SK-N-SH (cell line): ENCODE measurements at regions not wholly inside any gene's neighbourhood (a gene's known extent, or its start where the extent isn't known, plus 50 kb on each side); places are given as distances from the start of the nearest gene placed in this dataset.
A peak's percentile ranks its signal among the peaks of the same experiment; 100 is the strongest.

Experiments
- CTCF ChIA-PET: fragments of 300-600, 350-600 bp; formaldehyde crosslinking; extraction: SDS; loops from one replicate; lab custom pipeline; 2021; lab: Yijun Ruan, JAX
- POLR2A ChIA-PET: fragments of 350-600 bp; sonication (Branson Sonifier 250); formaldehyde crosslinking; extraction: SDS; loops from one replicate; lab custom pipeline; 2020; ENCODE audit warnings: antibody characterized with exemption, inconsistent platforms; lab: Yijun Ruan, JAX
- DNase-seq: peaks from one replicate; pipeline ENCODE4 v3.0.0; 2012
- H2AFZ ChIP-seq: fragments of 200-600 bp; sonication (generic); 2 replicates; pipeline ENCODE4 v1.8.1; 2016; ENCODE audit warnings: antibody characterized with exemption, mild to moderate bottlenecking, low read depth
- H3F3A ChIP-seq: fragments of 200-600 bp; sonication (generic); replicated peaks from 2 replicates; pipeline ENCODE3; 2016; ENCODE audit warnings: antibody characterized with exemption, mild to moderate bottlenecking; ENCODE audit not compliant: insufficient read depth
- H3K27ac ChIP-seq, 2 experiments: fragments of 200-500 bp in 1 of 2; fragments of 200-600 bp in 1 of 2; sonication (Bioruptor generic) in 1 of 2; sonication (generic), shearing (Covaris generic) in 1 of 2; 2 replicates each; pipeline versions ENCODE4 v1.5.1 to v1.6.1; 2014 to 2016; ENCODE audit warnings: low read depth in 2 of 2, inconsistent platforms in 1 of 2, low read length in 1 of 2, mild to moderate bottlenecking in 1 of 2, mixed read lengths in 1 of 2
- H3K27me3 ChIP-seq: fragments of 200-600 bp; sonication (generic), shearing (Covaris generic); 2 replicates; pipeline ENCODE4 v1.6.1; 2016; ENCODE audit warnings: mixed run types; ENCODE audit not compliant: insufficient read depth
- H3K36me3 ChIP-seq, 2 experiments: fragments of 200-500 bp in 1 of 2; fragments of 200-600 bp in 1 of 2; sonication (Bioruptor generic) in 1 of 2; sonication (generic) in 1 of 2; replicated peaks in 1 of 2; 2 replicates each; pipeline versions ENCODE3 to v1.5.1; 2014 to 2016; ENCODE audit warnings: low read length in 1 of 2, mild to moderate bottlenecking in 1 of 2; ENCODE audit not compliant: insufficient read depth in 2 of 2, control insufficient read depth in 1 of 2
- H3K4me1 ChIP-seq, 2 experiments: fragments of 200-500 bp in 1 of 2; fragments of 200-600 bp in 1 of 2; sonication (Bioruptor generic) in 1 of 2; sonication (generic), shearing (Covaris generic) in 1 of 2; 2 replicates each; pipeline versions ENCODE4 v1.5.1 to v1.6.1; 2014 to 2016; ENCODE audit warnings: low read depth in 1 of 2, low read length in 1 of 2, mixed run types in 1 of 2; ENCODE audit not compliant: insufficient read depth in 2 of 2, control insufficient read depth in 1 of 2
- H3K4me2 ChIP-seq: fragments of 200-600 bp; sonication (generic), shearing (Covaris generic); 2 replicates; pipeline ENCODE4 v1.6.1; 2017; ENCODE audit warnings: mixed run types
- H3K4me3 ChIP-seq, 2 experiments: fragments of 200-500 bp in 1 of 2; fragments of 200-600 bp in 1 of 2; sonication (Bioruptor generic) in 1 of 2; sonication (generic), shearing (Covaris generic) in 1 of 2; 2 replicates each; pipeline versions ENCODE4 v1.5.1 to v1.8.1; 2014 to 2016; ENCODE audit warnings: low read depth in 2 of 2, inconsistent platforms in 1 of 2, low read length in 1 of 2, mild to moderate bottlenecking in 1 of 2, mixed read lengths in 1 of 2, moderate library complexity in 1 of 2
- H3K79me2 ChIP-seq: fragments of 200-600 bp; sonication (generic); 2 replicates; pipeline ENCODE4 v1.8.1; 2017; ENCODE audit warnings: mild to moderate bottlenecking; ENCODE audit not compliant: insufficient read depth
- H3K9ac ChIP-seq: fragments of 200-600 bp; sonication (generic); 2 replicates; pipeline ENCODE4 v1.6.1; 2017; ENCODE audit warnings: mixed run types
- H3K9me2 ChIP-seq: fragments of 200-600 bp; sonication (generic); 2 replicates; pipeline ENCODE4 v1.6.1; 2017; ENCODE audit warnings: mixed run types
- H3K9me3 ChIP-seq: fragments of 200-600 bp; sonication (generic); 2 replicates; pipeline ENCODE4 v1.6.1; 2017; ENCODE audit warnings: mixed run types, mild to moderate bottlenecking, moderate library complexity
- H4K20me1 ChIP-seq: fragments of 200-600 bp; sonication (generic); 2 replicates; pipeline ENCODE4 v1.6.1; 2017; ENCODE audit warnings: mild to moderate bottlenecking, mixed run types; ENCODE audit not compliant: insufficient read depth
- EP300 ChIP-seq, 2 experiments: IDR thresholded peaks; 2 replicates each; pipeline versions ENCODE4 v1.4.0 to v1.6.1; 2012; ENCODE audit warnings: borderline replicate concordance in 1 of 2, low read depth in 1 of 2, low read length in 1 of 2
- FOSL2 ChIP-seq: IDR thresholded peaks from 2 replicates; pipeline ENCODE4 v1.4.0; 2012; ENCODE audit warnings: low read depth, mild to moderate bottlenecking, moderate library complexity, borderline replicate concordance
- FOXJ3 ChIP-seq: sonication (generic); formaldehyde crosslinking; IDR thresholded peaks from 2 replicates; pipeline ENCODE4 v1.5.1; 2020; ENCODE audit warnings: mild to moderate bottlenecking, missing genetic modification reagents
- FOXM1 ChIP-seq: IDR thresholded peaks from 2 replicates; pipeline ENCODE4 v1.4.0; 2012; ENCODE audit warnings: low read depth, mild to moderate bottlenecking
- GABPA ChIP-seq: IDR thresholded peaks from 2 replicates; pipeline ENCODE4 v1.4.0; 2012; ENCODE audit warnings: low read depth, mild to moderate bottlenecking
- GATA2 ChIP-seq: sonication (generic); formaldehyde crosslinking; IDR thresholded peaks from 2 replicates; pipeline ENCODE4 v1.5.0; 2020; ENCODE audit warnings: mild to moderate bottlenecking, missing genetic modification reagents
- JUND ChIP-seq: IDR thresholded peaks from 2 replicates; pipeline ENCODE4 v1.4.0; 2012
- MEF2A ChIP-seq: IDR thresholded peaks from 2 replicates; pipeline ENCODE4 v1.4.0; 2012; ENCODE audit warnings: low read depth, borderline replicate concordance
- MXI1 ChIP-seq: IDR thresholded peaks from 2 replicates; pipeline ENCODE4 v1.6.1; 2012; ENCODE audit warnings: mild to moderate bottlenecking, low read depth, low read length, improper control_type of control experiment
- NFIC ChIP-seq: IDR thresholded peaks from 2 replicates; pipeline ENCODE4 v1.4.0; 2012; ENCODE audit warnings: borderline replicate concordance
- NRF1 ChIP-seq: IDR thresholded peaks from 2 replicates; pipeline ENCODE4 v1.6.1; 2012; ENCODE audit warnings: low read depth, mild to moderate bottlenecking, low read length
- POLR2AphosphoS5 ChIP-seq: IDR thresholded peaks from 2 replicates; pipeline ENCODE4 v1.6.1; 2012; ENCODE audit warnings: low read depth, low read length
- RAD21 ChIP-seq: IDR thresholded peaks from 2 replicates; pipeline ENCODE4 v1.6.1; 2012; ENCODE audit warnings: mild to moderate bottlenecking, low read length
- RCOR1 ChIP-seq: fragments of 150-350 bp; IDR thresholded peaks from 2 replicates; pipeline ENCODE4 v1.6.1; 2017; ENCODE audit warnings: antibody characterized with exemption, low read length
- RXRA ChIP-seq: IDR thresholded peaks from 2 replicates; pipeline ENCODE4 v1.4.0; 2012; ENCODE audit warnings: low read depth, mild to moderate bottlenecking, borderline replicate concordance
- SMC3 ChIP-seq: IDR thresholded peaks from 2 replicates; pipeline ENCODE4 v1.6.1; 2012; ENCODE audit warnings: low read depth, low read length, improper control_type of control experiment
- TAF1 ChIP-seq: IDR thresholded peaks from 2 replicates; pipeline ENCODE4 v1.6.1; 2012; ENCODE audit warnings: low read depth, mild to moderate bottlenecking, low read length, moderate library complexity, borderline replicate concordance
- TEAD4 ChIP-seq: IDR thresholded peaks from 2 replicates; pipeline ENCODE4 v1.4.0; 2012; ENCODE audit warnings: mild to moderate bottlenecking, borderline replicate concordance; ENCODE audit not compliant: insufficient read depth
- YY1 ChIP-seq: IDR thresholded peaks from 2 replicates; pipeline ENCODE4 v1.4.0; 2012; ENCODE audit warnings: low read depth, mild to moderate bottlenecking
- WGBS: methylation state at CpG from one replicate; pipeline ENCODE4 v1.1.6; 2017; ENCODE audit warnings: low lambda C conversion rate; 5-methylcytosine and 5-hydroxymethylcytosine counted together
- TF ChIP-seq, protein P1 (sequence below): IDR thresholded peaks from 2 replicates; pipeline ENCODE4 v1.4.0; 2012; ENCODE audit warnings: low read depth
- TF ChIP-seq, protein P2 (sequence below): IDR thresholded peaks from 2 replicates; pipeline ENCODE4; 2012
- TF ChIP-seq, protein P3 (sequence below): IDR thresholded peaks from 2 replicates; pipeline ENCODE4 v1.4.0; 2012; ENCODE audit warnings: low read depth, borderline replicate concordance
- TF ChIP-seq, protein P4 (sequence below): fragments of 150-350 bp; IDR thresholded peaks from 2 replicates; pipeline ENCODE4 v1.6.1; 2017; ENCODE audit warnings: antibody characterized with exemption, low read length, low read depth, borderline replicate concordance
- TF ChIP-seq, protein P5 (sequence below): IDR thresholded peaks from 2 replicates; pipeline ENCODE4 v1.6.1; 2012; ENCODE audit warnings: mild to moderate bottlenecking, low read depth, low read length, moderate library complexity
- TF ChIP-seq, protein P6 (sequence below): fragments of 200-600 bp; sonication (generic); IDR thresholded peaks from 2 replicates; pipeline ENCODE4 v1.6.1; 2017; ENCODE audit warnings: antibody characterized with exemption, mild to moderate bottlenecking, moderate library complexity

DNA sequence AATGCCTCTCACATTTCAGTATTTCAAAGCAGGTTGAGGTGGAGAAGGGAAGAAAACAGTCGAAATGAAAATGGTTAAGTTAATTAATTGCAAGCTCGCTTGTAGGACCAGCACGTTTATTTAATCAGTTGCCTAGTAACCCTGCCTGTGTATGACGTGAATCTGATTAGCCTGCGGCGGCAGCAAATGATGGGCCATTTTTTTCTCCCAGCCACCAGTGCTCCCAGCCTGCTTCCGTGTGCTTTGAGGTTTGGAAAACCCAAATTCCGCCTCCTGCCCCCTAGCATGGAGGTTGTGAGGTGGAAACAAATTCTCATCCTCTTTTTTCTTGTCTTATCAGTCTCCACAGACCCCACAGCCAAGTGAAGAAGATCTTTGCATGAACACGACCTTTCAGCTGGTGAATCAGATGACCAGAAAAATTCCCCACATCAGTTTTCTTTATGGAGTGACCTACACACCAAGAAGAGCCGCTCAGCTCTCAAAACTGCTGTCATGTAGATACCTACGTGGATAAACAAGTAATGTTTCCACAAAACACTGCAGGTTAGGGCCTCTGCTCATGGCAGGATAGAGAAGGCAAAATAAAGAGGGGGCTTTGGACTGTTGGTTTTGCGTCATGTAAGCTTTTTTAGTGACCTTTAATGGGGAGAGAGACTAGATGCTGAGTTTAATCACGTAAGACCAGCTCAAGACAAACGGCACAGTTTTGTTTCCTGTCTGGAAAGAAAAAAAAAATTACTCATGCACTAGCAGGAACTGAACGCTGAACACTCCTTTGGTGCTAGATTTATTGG lies 572.9 kb upstream of the NOX3 start:
- no peaks in the 10 kb centered on the region for H3K9me2 ChIP-seq
- TF ChIP-seq RAD21, result peak; percentile 42
- no peak for TF ChIP-seq YY1
- TF ChIP-seq NFIC, result no peak
- TF ChIP-seq, protein P1, sequence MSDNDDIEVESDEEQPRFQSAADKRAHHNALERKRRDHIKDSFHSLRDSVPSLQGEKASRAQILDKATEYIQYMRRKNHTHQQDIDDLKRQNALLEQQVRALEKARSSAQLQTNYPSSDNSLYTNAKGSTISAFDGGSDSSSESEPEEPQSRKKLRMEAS, result no peak
- TF ChIP-seq, protein P2, sequence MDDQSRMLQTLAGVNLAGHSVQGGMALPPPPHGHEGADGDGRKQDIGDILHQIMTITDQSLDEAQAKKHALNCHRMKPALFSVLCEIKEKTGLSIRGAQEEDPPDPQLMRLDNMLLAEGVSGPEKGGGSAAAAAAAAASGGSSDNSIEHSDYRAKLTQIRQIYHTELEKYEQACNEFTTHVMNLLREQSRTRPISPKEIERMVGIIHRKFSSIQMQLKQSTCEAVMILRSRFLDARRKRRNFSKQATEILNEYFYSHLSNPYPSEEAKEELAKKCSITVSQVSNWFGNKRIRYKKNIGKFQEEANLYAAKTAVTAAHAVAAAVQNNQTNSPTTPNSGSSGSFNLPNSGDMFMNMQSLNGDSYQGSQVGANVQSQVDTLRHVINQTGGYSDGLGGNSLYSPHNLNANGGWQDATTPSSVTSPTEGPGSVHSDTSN, result no peak
- TF ChIP-seq, protein P3, sequence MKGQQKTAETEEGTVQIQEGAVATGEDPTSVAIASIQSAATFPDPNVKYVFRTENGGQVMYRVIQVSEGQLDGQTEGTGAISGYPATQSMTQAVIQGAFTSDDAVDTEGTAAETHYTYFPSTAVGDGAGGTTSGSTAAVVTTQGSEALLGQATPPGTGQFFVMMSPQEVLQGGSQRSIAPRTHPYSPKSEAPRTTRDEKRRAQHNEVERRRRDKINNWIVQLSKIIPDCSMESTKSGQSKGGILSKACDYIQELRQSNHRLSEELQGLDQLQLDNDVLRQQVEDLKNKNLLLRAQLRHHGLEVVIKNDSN, result no peak
- TF ChIP-seq, protein P4, sequence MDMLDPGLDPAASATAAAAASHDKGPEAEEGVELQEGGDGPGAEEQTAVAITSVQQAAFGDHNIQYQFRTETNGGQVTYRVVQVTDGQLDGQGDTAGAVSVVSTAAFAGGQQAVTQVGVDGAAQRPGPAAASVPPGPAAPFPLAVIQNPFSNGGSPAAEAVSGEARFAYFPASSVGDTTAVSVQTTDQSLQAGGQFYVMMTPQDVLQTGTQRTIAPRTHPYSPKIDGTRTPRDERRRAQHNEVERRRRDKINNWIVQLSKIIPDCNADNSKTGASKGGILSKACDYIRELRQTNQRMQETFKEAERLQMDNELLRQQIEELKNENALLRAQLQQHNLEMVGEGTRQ, result no peak
- TF ChIP-seq, protein P5, sequence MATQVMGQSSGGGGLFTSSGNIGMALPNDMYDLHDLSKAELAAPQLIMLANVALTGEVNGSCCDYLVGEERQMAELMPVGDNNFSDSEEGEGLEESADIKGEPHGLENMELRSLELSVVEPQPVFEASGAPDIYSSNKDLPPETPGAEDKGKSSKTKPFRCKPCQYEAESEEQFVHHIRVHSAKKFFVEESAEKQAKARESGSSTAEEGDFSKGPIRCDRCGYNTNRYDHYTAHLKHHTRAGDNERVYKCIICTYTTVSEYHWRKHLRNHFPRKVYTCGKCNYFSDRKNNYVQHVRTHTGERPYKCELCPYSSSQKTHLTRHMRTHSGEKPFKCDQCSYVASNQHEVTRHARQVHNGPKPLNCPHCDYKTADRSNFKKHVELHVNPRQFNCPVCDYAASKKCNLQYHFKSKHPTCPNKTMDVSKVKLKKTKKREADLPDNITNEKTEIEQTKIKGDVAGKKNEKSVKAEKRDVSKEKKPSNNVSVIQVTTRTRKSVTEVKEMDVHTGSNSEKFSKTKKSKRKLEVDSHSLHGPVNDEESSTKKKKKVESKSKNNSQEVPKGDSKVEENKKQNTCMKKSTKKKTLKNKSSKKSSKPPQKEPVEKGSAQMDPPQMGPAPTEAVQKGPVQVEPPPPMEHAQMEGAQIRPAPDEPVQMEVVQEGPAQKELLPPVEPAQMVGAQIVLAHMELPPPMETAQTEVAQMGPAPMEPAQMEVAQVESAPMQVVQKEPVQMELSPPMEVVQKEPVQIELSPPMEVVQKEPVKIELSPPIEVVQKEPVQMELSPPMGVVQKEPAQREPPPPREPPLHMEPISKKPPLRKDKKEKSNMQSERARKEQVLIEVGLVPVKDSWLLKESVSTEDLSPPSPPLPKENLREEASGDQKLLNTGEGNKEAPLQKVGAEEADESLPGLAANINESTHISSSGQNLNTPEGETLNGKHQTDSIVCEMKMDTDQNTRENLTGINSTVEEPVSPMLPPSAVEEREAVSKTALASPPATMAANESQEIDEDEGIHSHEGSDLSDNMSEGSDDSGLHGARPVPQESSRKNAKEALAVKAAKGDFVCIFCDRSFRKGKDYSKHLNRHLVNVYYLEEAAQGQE, result no peak
- no peak for TF ChIP-seq FOSL2
- TF ChIP-seq EP300 (IDR thresholded peaks at IDR 0.05; ENCODE audit: borderline replicate concordance in 1 of 2, low read depth in 1 of 2, low read length in 1 of 2), result peak in 1 of 2 experiments; percentile 95; a peak in 2 of 4 replicates
- no peak for TF ChIP-seq RXRA
- no peak for TF ChIP-seq MEF2A
- TF ChIP-seq JUND, result no peak
- peak; percentile 72 for TF ChIP-seq RCOR1
- TF ChIP-seq, protein P6, sequence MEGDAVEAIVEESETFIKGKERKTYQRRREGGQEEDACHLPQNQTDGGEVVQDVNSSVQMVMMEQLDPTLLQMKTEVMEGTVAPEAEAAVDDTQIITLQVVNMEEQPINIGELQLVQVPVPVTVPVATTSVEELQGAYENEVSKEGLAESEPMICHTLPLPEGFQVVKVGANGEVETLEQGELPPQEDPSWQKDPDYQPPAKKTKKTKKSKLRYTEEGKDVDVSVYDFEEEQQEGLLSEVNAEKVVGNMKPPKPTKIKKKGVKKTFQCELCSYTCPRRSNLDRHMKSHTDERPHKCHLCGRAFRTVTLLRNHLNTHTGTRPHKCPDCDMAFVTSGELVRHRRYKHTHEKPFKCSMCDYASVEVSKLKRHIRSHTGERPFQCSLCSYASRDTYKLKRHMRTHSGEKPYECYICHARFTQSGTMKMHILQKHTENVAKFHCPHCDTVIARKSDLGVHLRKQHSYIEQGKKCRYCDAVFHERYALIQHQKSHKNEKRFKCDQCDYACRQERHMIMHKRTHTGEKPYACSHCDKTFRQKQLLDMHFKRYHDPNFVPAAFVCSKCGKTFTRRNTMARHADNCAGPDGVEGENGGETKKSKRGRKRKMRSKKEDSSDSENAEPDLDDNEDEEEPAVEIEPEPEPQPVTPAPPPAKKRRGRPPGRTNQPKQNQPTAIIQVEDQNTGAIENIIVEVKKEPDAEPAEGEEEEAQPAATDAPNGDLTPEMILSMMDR, result no peak
- TF ChIP-seq FOXJ3 (CRISPR knock-in tag), result peak; percentile 87
- TF ChIP-seq GABPA, result no peak
- TF ChIP-seq MXI1, result peak; percentile 30; the same call in 1 of the 2 replicates
- TF ChIP-seq GATA2 (CRISPR knock-in tag), result peak; percentile 83
- TF ChIP-seq TEAD4, result no peak
- no peak for TF ChIP-seq TAF1
- TF ChIP-seq SMC3, result no peak
- TF ChIP-seq FOXM1, result no peak
- TF ChIP-seq POLR2AphosphoS5, result no peak
- TF ChIP-seq NRF1, result no peak

More for the DNA sequence above, 572.9 kb upstream of the NOX3 start:
- Histone ChIP-seq H3K4me1 (peaks cover 8 to 28% of the 10 kb centered on the region in 2 experiments; a peak in 3 of 4 replicates), H3K36me3 (no peaks in the 10 kb centered on the region), H3K4me2 (0 out of 2 replicates have a peak overlapping the region, but pooled peaks have one; percentile 23), H3K9me3 (0 out of 2 replicates have a peak, but pooled peaks cover 10% of the 10 kb centered on the region), H3K27ac (peak overlapping the region; percentile 55 to 98), H3K9ac (peak overlapping the region; percentile 40; the same call in 1 of the 2 replicates), H3K4me3 (peak overlapping the region in 1 of 2 experiments; percentile 10; a peak in 2 of 4 replicates), H4K20me1 (no peaks in the 10 kb centered on the region), H3K79me2 (no peaks in the 10 kb centered on the region), H3K27me3 (no peaks in the 10 kb centered on the region), H2AFZ (peak overlapping the region; percentile 76), H3F3A (no peaks in the 10 kb centered on the region)
- ChIA-PET POLR2A (interaction anchor here (0.9 to 2.2 kb wide), 10 partner anchors 12 to 753 kb away, joined by 3 to 8 read pairs (median 4); partner anchors contain the start of gene ARID1B), CTCF (interaction anchor here (0.7 to 2.0 kb wide), 5 partner anchors 14 to 751 kb away, joined by 3 to 7 read pairs (median 3); no protein-coding TSS in a partner anchor)
- DNase-seq, result peak; percentile 66
- WGBS, result 18% methylated on average over 15 of the region's 15 CpGs
